Activated T-helper 1 cell treated with Interleukin-2 at 50 U/mL for 16 hours (primary cell): ENCODE measurements at regions not wholly inside any gene's neighbourhood (a gene's known extent, or its start where the extent isn't known, plus 50 kb on each side); places are given as distances from the start of the nearest gene placed in this dataset.

Experiments
- DNase-seq: peaks from one replicate; pipeline ENCODE4 v3.0.0-alpha.2; 2020; ENCODE audit warnings: low read depth

- no peak for DNase-seq
Observed at GRCh38 chr14:97299661-97300060, 502.5 kb downstream of the VRK1 start.

- no peak for DNase-seq
Observed at GRCh38 chr14:97301931-97302559, 504.9 kb downstream of the VRK1 start.

GRCh38 chr14:97306133-97306759 lies 509.1 kb downstream of the VRK1 start:
- DNase-seq = no peak

GRCh38 chr14:97306760-97307246 lies 509.6 kb downstream of the VRK1 start:
- no peak for DNase-seq

GRCh38 chr14:97311411-97311810 lies 514.2 kb downstream of the VRK1 start:
- no peak for DNase-seq

GRCh38 chr14:97312910-97313309 lies 515.7 kb downstream of the VRK1 start:
- DNase-seq = no peak

GRCh38 chr14:97315790-97316189 lies 518.6 kb downstream of the VRK1 start:
- DNase-seq = no peak

- no peak for DNase-seq
Observed at GRCh38 chr14:97318380-97318779, 521.2 kb downstream of the VRK1 start.

GRCh38 chr14:97319691-97320090 lies 522.5 kb downstream of the VRK1 start:
- DNase-seq = no peak

- no peak for DNase-seq
Observed at GRCh38 chr14:97328743-97329142, 531.6 kb downstream of the VRK1 start.

- DNase-seq = no peak
Observed at GRCh38 chr14:97329701-97330100, 532.5 kb downstream of the VRK1 start.

- DNase-seq = no peak
Observed at GRCh38 chr14:97331058-97331457, 533.9 kb downstream of the VRK1 start.

- DNase-seq = no peak
Observed at GRCh38 chr14:97331526-97331925, 534.3 kb downstream of the VRK1 start.

- DNase-seq = no peak
Observed at GRCh38 chr14:97336179-97336578, 539.0 kb downstream of the VRK1 start.

GRCh38 chr14:97336816-97337215 lies 539.6 kb downstream of the VRK1 start:
- no peak for DNase-seq

GRCh38 chr14:97337267-97337666 lies 540.1 kb downstream of the VRK1 start:
- no peak for DNase-seq

- no peak for DNase-seq
Observed at GRCh38 chr14:97337670-97338069, 540.5 kb downstream of the VRK1 start.

GRCh38 chr14:97344666-97345065 lies 547.5 kb downstream of the VRK1 start:
- no peak for DNase-seq

GRCh38 chr14:97346675-97347074 lies 549.5 kb downstream of the VRK1 start:
- DNase-seq = no peak

GRCh38 chr14:97349463-97349862 lies 552.3 kb downstream of the VRK1 start:
- no peak for DNase-seq

- DNase-seq = no peak
Observed at GRCh38 chr14:97349946-97350345, 552.8 kb downstream of the VRK1 start.

GRCh38 chr14:97350415-97350814 lies 553.2 kb downstream of the VRK1 start:
- no peak for DNase-seq

GRCh38 chr14:97350894-97351731 lies 553.9 kb downstream of the VRK1 start:
- no peak for DNase-seq
